HCT116 (cell line): ENCODE measurements at regions not wholly inside any gene's neighbourhood (a gene's known extent, or its start where the extent isn't known, plus 50 kb on each side); places are given as distances from the start of the nearest gene placed in this dataset.

Experiments
- ATAC-seq: fragments of 200-7000 bp; cut with Tn5 transposase; 2 replicates; pipeline ENCODE4 v1.9.1; 2020; ENCODE audit warnings: mild to moderate bottlenecking, moderate library complexity
- BruUV-seq: library from RNA; stranded (reverse); fragments of 400-500 nt; replicated peaks from 2 replicates; lab custom pipeline; 2021; lab: Mats Ljungman, UMichigan
- CTCF ChIA-PET: fragments of 300-600 bp; sonication (Branson Sonifier 250); formaldehyde crosslinking; loops from one replicate; lab custom pipeline; 2021; ENCODE audit warnings: antibody characterized with exemption; lab: Charles Lee
- POLR2A ChIA-PET: fragments of 300-600, 350-600 bp; sonication (Branson Sonifier 250); formaldehyde crosslinking; loops from one replicate; lab custom pipeline; 2021; ENCODE audit warnings: antibody characterized with exemption; lab: Charles Lee
- RAD21 ChIA-PET, 2 experiments: fragments of 300-600 bp; sonication (Branson Sonifier 250); formaldehyde crosslinking; loops; one replicate each; lab custom pipeline; 2023; ENCODE audit warnings: low total read pairs in 2 of 2; ENCODE audit not compliant: uncharacterized antibody in 2 of 2, unreplicated experiment in 2 of 2, low non-redundant PET in 1 of 2; lab: Charles Lee
- DNase-seq: peaks from one replicate; pipeline ENCODE4 v3.0.0-alpha.2; 2010; ENCODE audit warnings: low read depth, low spot score
- H2AFZ ChIP-seq: fragments of 200-600 bp; shearing (Covaris generic), sonication (generic); 2 replicates; pipeline ENCODE4 v1.6.1; 2017; ENCODE audit warnings: low read depth, mixed run types, mixed read lengths, antibody characterized with exemption, low read length; ENCODE audit not compliant: poor library complexity, severe bottlenecking
- H3K27ac ChIP-seq: 2 replicates; pipeline ENCODE4 v1.5.1; 2012; ENCODE audit warnings: low read depth, low read length
- H3K27me3 ChIP-seq: fragments of 200-600 bp; sonication (generic); 2 replicates; pipeline ENCODE4 v1.6.1; 2016; ENCODE audit warnings: mixed run types, low read length, mixed read lengths; ENCODE audit not compliant: insufficient read depth
- H3K36me3 ChIP-seq, 2 experiments: fragments of 200-500 bp in 1 of 2; fragments of 200-600 bp in 1 of 2; sonication (Bioruptor generic) in 1 of 2; sonication (generic) in 1 of 2; 2 replicates each; pipeline versions ENCODE4 v1.5.1 to v1.6.1; 2014 to 2016; ENCODE audit warnings: low read length in 2 of 2, inconsistent platforms in 1 of 2, mixed read lengths in 1 of 2, mixed run types in 1 of 2; ENCODE audit not compliant: insufficient read depth in 2 of 2, control insufficient read depth in 1 of 2
- H3K4me1 ChIP-seq, 2 experiments: fragments of 200-600 bp in 1 of 2; sonication (generic) in 1 of 2; 2 replicates each; pipeline versions ENCODE4 v1.5.1 to v1.6.1; 2012 to 2017; ENCODE audit warnings: low read length in 2 of 2, inconsistent platforms in 1 of 2, mild to moderate bottlenecking in 1 of 2, mixed read lengths in 1 of 2, mixed run types in 1 of 2, moderate library complexity in 1 of 2; ENCODE audit not compliant: insufficient read depth in 2 of 2, control insufficient read depth in 1 of 2
- H3K4me2 ChIP-seq: fragments of 200-600 bp; sonication (generic); 2 replicates; pipeline ENCODE4 v1.6.1; 2017; ENCODE audit warnings: mixed run types, low read length, mixed read lengths
- H3K4me3 ChIP-seq, 2 experiments: fragments of 200-600 bp in 1 of 2; sonication (generic) in 1 of 2; replicated peaks in 1 of 2; 2 replicates each; pipeline ENCODE4 v1.5.1; 2011 to 2016; ENCODE audit warnings: low read length in 2 of 2, control low read depth in 1 of 2, low read depth in 1 of 2, mild to moderate bottlenecking in 1 of 2, mixed read lengths in 1 of 2, mixed run types in 1 of 2
- H3K79me2 ChIP-seq: fragments of 200-600 bp; sonication (generic); 2 replicates; pipeline ENCODE4 v1.6.1; 2017; ENCODE audit warnings: mild to moderate bottlenecking, mixed run types, low read length, moderate library complexity, mixed read lengths; ENCODE audit not compliant: insufficient read depth
- H3K9ac ChIP-seq: fragments of 200-600 bp; sonication (generic); 2 replicates; pipeline ENCODE4 v1.6.1; 2016; ENCODE audit warnings: low read length, mixed read lengths
- H3K9me2 ChIP-seq: fragments of 200-600 bp; sonication (generic), shearing (Covaris generic); 2 replicates; pipeline ENCODE4 v1.6.1; 2017; ENCODE audit warnings: mixed run types, mild to moderate bottlenecking, moderate library complexity; ENCODE audit not compliant: insufficient read depth
- H3K9me3 ChIP-seq, 2 experiments: fragments of 200-500 bp in 1 of 2; fragments of 200-600 bp in 1 of 2; sonication (Bioruptor generic) in 1 of 2; sonication (generic) in 1 of 2; 2 replicates each; pipeline ENCODE4 v1.6.1; 2014 to 2017; ENCODE audit warnings: low read length in 2 of 2, mixed read lengths in 2 of 2, inconsistent platforms in 1 of 2, low read depth in 1 of 2, mild to moderate bottlenecking in 1 of 2, mixed run types in 1 of 2, moderate library complexity in 1 of 2; ENCODE audit not compliant: control insufficient read depth in 1 of 2, insufficient read depth in 1 of 2
- H4K20me1 ChIP-seq: fragments of 200-600 bp; sonication (generic), shearing (Covaris generic); 2 replicates; pipeline ENCODE4 v1.6.1; 2017; ENCODE audit warnings: mixed run types, mild to moderate bottlenecking, moderate library complexity; ENCODE audit not compliant: insufficient read depth
- CBX3 ChIP-seq: IDR thresholded peaks from 2 replicates; pipeline ENCODE4 v1.6.1; 2012; ENCODE audit warnings: low read depth
- CEBPB ChIP-seq: IDR thresholded peaks from 2 replicates; pipeline ENCODE4 v1.6.1; 2012; ENCODE audit warnings: low read depth
- ELF1 ChIP-seq: IDR thresholded peaks from 2 replicates; pipeline ENCODE4 v1.6.1; 2012; ENCODE audit warnings: low read depth, borderline replicate concordance
- EZH2 ChIP-seq: fragments of 200-600 bp; sonication (generic); IDR thresholded peaks from 2 replicates; pipeline ENCODE4 v1.6.1; 2017; ENCODE audit warnings: antibody characterized with exemption, mixed run types
- EZH2phosphoT487 ChIP-seq: fragments of 200-600 bp; IDR thresholded peaks from 2 replicates; pipeline ENCODE4 v1.6.1; 2018; ENCODE audit warnings: antibody characterized with exemption, borderline replicate concordance
- FOSL1 ChIP-seq: IDR thresholded peaks from 2 replicates; pipeline ENCODE4 v1.6.1; 2012; ENCODE audit warnings: low read depth
- JUND ChIP-seq: IDR thresholded peaks from 2 replicates; pipeline ENCODE4 v1.6.1; 2012
- POLR2AphosphoS5 ChIP-seq: IDR thresholded peaks from 2 replicates; pipeline ENCODE4 v1.6.1; 2011; ENCODE audit warnings: mild to moderate bottlenecking, low read depth, low read length, moderate library complexity
- RAD21 ChIP-seq: IDR thresholded peaks from 2 replicates; pipeline ENCODE4 v1.6.1; 2012; ENCODE audit warnings: low read depth, mild to moderate bottlenecking
- YY1 ChIP-seq: IDR thresholded peaks from 2 replicates; pipeline ENCODE4 v1.6.1; 2011; ENCODE audit warnings: low read length, low read depth, moderate library complexity, mild to moderate bottlenecking; ENCODE audit not compliant: insufficient replicate concordance; ENCODE audit errors: extremely low read depth
- ZNF274 ChIP-seq: fragments of 200-500 bp; sonication (Bioruptor generic); IDR thresholded peaks from 2 replicates; pipeline ENCODE4 v1.6.1; 2014; ENCODE audit warnings: mild to moderate bottlenecking, low read depth, low read length, inconsistent platforms
- intact Hi-C: fragments of 100-400 bp; cut with micrococcal nuclease; formaldehyde crosslinking; loops from 2 replicates; pipeline ENCODE4 v1.10.0; 2022
- TF ChIP-seq, protein P1 (sequence below): IDR thresholded peaks from 2 replicates; pipeline ENCODE4 v1.6.1; 2011; ENCODE audit warnings: mild to moderate bottlenecking, low read length, moderate library complexity; ENCODE audit not compliant: insufficient replicate concordance; ENCODE audit errors: extremely low read depth
- TF ChIP-seq, protein P2 (sequence below): IDR thresholded peaks from 2 replicates; pipeline ENCODE4 v1.6.1; 2012; ENCODE audit warnings: low read depth

DNA sequence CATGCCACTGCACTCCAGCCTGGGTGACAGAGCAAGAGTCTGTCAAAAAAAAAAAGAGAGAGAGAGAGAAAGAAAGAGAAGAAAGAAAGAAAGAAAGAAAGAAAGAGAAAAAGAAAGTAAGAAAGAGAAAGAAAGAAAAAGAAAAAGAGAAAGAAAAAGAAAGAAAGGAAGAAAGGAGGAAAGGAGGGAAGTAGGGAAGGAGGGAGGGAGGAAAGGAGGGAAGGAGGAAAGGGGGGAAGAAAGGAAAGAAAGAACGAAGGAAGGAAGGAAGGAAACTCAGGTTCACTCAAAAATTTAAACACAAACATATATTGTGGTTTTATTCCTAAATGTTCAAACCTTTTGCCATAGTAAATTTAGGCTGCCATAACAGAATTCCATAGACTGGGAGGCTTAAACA lies 453.0 kb downstream of the SLCO4C1 start (continued):
- TF ChIP-seq YY1 (no peak), RAD21 (no peak), CBX3 (no peak), JUND (no peak), EZH2 (no peak)

DNA sequence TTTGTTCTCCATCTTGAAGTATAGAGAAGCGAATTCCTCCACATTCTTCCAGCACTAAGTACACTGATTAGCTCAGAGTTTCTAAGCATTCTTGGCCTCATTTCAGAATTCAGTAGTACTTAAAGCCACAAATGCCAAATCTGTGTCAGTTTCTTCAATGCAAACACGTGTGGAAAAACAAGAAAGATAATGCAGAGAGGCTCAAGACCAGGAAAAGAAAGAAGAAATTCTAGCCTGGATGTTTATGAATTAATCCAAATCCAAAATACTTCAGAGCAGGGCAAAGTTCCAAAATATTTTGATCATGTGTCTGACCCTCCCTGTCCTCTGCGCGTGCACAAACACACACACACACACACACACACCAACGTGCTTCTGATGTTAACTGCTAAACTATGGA lies 457.6 kb downstream of the SLCO4C1 start:
- ChIA-PET CTCF (no interaction called here), RAD21 (no interaction called here), POLR2A (no interaction called here)
- intact Hi-C loops: no loop called here
- no peak for TF ChIP-seq POLR2AphosphoS5
- no peak for TF ChIP-seq RAD21
- no peak for TF ChIP-seq EZH2
- TF ChIP-seq YY1: no peak
- no peak for TF ChIP-seq CEBPB
- TF ChIP-seq ELF1: no peak
- TF ChIP-seq, protein P1, sequence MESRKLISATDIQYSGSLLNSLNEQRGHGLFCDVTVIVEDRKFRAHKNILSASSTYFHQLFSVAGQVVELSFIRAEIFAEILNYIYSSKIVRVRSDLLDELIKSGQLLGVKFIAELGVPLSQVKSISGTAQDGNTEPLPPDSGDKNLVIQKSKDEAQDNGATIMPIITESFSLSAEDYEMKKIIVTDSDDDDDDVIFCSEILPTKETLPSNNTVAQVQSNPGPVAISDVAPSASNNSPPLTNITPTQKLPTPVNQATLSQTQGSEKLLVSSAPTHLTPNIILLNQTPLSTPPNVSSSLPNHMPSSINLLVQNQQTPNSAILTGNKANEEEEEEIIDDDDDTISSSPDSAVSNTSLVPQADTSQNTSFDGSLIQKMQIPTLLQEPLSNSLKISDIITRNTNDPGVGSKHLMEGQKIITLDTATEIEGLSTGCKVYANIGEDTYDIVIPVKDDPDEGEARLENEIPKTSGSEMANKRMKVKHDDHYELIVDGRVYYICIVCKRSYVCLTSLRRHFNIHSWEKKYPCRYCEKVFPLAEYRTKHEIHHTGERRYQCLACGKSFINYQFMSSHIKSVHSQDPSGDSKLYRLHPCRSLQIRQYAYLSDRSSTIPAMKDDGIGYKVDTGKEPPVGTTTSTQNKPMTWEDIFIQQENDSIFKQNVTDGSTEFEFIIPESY: no peak
- TF ChIP-seq ZNF274: no peak
- TF ChIP-seq, protein P2, sequence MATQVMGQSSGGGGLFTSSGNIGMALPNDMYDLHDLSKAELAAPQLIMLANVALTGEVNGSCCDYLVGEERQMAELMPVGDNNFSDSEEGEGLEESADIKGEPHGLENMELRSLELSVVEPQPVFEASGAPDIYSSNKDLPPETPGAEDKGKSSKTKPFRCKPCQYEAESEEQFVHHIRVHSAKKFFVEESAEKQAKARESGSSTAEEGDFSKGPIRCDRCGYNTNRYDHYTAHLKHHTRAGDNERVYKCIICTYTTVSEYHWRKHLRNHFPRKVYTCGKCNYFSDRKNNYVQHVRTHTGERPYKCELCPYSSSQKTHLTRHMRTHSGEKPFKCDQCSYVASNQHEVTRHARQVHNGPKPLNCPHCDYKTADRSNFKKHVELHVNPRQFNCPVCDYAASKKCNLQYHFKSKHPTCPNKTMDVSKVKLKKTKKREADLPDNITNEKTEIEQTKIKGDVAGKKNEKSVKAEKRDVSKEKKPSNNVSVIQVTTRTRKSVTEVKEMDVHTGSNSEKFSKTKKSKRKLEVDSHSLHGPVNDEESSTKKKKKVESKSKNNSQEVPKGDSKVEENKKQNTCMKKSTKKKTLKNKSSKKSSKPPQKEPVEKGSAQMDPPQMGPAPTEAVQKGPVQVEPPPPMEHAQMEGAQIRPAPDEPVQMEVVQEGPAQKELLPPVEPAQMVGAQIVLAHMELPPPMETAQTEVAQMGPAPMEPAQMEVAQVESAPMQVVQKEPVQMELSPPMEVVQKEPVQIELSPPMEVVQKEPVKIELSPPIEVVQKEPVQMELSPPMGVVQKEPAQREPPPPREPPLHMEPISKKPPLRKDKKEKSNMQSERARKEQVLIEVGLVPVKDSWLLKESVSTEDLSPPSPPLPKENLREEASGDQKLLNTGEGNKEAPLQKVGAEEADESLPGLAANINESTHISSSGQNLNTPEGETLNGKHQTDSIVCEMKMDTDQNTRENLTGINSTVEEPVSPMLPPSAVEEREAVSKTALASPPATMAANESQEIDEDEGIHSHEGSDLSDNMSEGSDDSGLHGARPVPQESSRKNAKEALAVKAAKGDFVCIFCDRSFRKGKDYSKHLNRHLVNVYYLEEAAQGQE: no peak
- no peak for TF ChIP-seq FOSL1
- TF ChIP-seq EZH2phosphoT487: no peak
- H4K20me1 ChIP-seq: no peaks in the 10 kb centered on the region
- no peak overlapping the region for H3K9ac ChIP-seq
- H3K27me3 ChIP-seq: no peaks in the 10 kb centered on the region
- H3K9me3 ChIP-seq: no peaks in the 10 kb centered on the region
- H3K36me3 ChIP-seq: no peaks in the 10 kb centered on the region
- H3K4me2 ChIP-seq: no peak overlapping the region
- no peaks in the 10 kb centered on the region for H3K4me1 ChIP-seq
- no peaks in the 10 kb centered on the region for H3K79me2 ChIP-seq
- H3K27ac ChIP-seq: no peak overlapping the region
- H3K4me3 ChIP-seq: no peak overlapping the region
- no peaks in the 10 kb centered on the region for H3K9me2 ChIP-seq
- H2AFZ ChIP-seq: no peak overlapping the region
- ATAC-seq (no peak), DNase-seq (no peak)
- BruUV-seq: no TSS peak
